LoVo (cell line): ENCODE measurements at regions not wholly inside any gene's neighbourhood (a gene's known extent, or its start where the extent isn't known, plus 50 kb on each side); places are given as distances from the start of the nearest gene placed in this dataset.
A peak's percentile ranks its signal among the peaks of the same experiment; 100 is the strongest.

ENCODE experiments used
- DNase-seq: peaks from one replicate; pipeline ENCODE4 v3.0.0-alpha.2; 2016; ENCODE audit warnings: low spot score

- no peak for DNase-seq
Measured at GRCh38 chr13:73966331-73966730, 167.9 kb downstream of the KLF12 start.

- peak; percentile 9 for DNase-seq
Measured at GRCh38 chr13:73962284-73962683, 171.9 kb downstream of the KLF12 start.

DNA sequence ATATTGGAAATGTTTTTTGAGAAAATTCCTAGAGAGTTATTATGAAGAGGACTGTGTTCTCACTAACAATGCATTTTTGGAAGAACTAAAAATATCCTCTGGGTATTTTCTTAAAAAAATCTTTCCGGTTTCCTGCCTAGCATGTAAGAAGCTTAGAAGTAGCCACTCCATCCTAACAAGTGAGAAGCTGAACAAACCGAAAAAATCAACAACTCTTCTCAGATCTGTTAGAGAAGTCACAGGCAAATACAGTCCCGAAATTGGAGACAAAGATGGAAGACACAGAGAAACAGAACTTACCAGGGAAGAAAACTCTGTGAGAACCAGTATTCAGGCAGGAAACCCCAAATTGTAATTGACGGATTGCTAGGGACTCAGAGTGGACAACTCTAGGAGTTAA, 173.0 kb downstream of the KLF12 start:
- no peak for DNase-seq

- DNase-seq = no peak
Measured at GRCh38 chr13:73960474-73960873, 173.7 kb downstream of the KLF12 start.

DNA sequence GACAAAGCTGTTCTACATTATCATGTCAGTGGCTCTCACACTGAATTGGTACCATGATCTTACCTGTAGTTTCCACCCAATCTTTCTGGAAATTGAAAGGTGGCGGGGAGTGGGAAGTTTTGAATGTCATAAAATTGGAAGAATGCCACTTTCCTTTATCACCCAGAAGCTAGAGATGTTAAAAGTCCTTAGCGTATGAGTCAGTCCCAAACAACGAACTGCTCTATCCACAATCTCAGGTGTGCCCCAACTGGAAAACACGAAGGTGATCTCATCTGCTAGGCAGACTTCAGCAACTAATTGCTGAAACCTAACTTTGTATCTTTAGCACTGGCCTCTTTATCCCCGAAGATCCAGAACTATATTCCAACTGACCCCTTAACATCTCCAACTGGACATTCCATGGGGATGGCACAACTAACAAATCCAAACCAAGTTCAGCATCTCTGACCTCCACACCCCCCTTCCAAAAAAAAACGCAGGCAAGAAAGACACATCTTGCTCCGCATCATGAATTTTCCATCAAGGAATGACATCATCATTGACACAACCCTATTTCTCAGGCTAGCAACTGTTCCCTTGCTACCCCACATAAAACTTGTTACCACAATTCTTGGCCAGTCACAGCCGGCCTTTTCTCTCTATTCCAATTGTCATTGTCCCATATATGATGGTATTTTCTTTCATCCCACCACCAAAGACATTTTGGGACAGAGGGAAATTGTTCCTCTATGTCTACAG, 175.4 kb downstream of the KLF12 start:
- DNase-seq = peak; percentile 75

GRCh38 chr13:73957889-73958288, 176.3 kb downstream of the KLF12 start:
- DNase-seq = no peak

DNA sequence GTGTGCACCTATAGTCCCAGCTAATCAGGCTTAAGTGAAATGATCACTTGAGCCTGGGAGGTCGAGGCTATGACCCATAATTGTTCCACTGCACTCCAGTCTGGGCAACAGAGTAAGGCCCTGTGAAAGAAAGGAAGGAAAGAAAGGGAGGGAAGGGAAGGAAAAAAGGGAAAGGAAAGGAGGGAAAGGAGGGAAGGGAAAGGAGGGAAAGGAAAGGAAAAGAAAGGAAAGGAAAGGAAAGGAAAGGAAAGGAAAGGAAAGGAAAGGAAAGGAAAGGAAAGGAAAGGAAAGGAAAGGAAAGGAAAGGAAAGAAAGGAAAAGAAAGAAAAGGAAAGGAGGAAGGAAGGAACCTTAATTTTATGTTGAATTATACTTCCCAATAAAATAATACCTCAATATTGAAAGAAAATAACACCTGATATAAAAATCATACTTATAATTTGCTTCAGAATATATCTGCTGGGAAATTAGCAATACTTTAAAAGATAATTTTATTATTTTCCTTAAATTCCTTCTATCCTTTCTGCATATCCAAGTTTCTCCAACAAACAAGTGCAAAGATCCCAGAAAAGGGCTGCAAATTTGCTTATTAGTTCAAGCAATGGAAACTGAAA, 177.3 kb downstream of the KLF12 start:
- no peak for DNase-seq

- no peak for DNase-seq
Measured at GRCh38 chr13:73955977-73956500, 178.2 kb downstream of the KLF12 start.

- DNase-seq = no peak
Measured at GRCh38 chr13:73954808-73955207, 179.4 kb downstream of the KLF12 start.

DNA sequence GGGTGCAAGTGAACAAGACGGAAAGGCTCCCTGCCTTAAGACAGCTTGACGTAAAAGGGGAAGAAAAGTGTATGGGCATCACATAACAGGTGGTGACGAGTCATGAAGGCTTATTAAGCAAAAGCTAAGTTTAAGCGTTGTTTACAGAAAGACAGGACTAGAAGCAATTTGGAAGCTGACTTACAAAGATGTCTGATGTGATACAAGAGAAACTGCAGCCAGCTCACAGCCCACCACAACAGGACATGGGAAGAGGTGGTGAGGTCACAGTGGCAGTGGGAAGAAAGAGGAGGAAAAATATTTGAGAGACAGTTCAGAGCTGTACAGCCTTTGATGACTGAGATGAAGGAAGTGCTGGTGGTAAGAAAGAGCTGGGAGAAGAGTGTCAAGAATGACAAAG, 181.6 kb downstream of the KLF12 start:
- DNase-seq = no peak

GRCh38 chr13:73948848-73949529, 185.2 kb downstream of the KLF12 start:
- DNase-seq = no peak

DNA sequence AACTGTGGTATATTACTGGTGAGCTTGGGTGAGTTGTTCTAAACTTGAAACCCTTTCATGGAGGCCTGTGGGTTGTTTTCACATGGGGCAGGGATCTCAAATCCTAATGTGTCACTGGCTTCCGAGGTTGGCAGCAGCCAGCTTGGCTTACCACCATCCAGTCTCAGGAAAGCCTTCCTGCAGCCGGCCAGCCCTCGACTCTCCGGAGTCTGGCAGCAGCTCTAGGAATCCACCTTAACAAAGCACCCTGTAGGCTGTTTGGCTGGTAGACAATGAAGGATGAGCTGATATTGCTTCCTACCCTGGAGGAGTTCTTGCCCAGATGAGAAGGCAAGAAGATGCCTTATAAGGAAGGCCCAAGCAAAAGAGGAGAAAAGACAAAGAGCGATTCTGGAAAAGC, 188.3 kb downstream of the KLF12 start:
- no peak for DNase-seq

DNA sequence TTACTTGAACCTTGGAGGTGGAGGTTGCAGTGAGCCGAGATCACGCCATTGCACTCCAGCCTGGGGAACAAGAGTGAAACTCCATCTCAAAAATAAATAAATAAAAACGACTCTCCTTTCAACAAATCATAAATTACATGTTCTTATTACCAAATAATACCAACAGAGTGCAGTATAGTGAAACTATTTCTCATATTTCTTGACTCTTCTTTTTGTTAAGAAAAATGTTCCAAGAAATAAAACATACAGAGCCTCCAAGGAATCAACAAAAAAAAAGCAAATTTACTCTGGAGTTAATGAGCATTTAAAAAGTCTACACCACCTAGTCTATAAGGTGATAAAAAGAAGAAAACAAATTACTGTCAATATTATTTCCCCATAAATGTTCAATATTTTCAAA, 188.8 kb downstream of the KLF12 start:
- no peak for DNase-seq

DNA sequence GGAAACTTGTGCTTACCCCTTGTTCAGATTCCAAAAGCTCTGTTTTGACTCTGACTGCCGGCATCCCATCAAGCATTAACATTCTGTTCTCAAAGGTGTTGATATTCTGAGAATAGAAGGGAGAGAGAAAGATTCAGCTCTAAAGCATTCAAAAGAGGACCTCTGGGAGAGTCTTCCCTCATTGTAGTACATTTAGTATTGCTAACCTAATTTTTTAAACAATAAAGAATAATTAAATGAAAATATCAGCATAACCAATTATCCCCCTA, 190.3 kb downstream of the KLF12 start:
- DNase-seq = no peak

DNA sequence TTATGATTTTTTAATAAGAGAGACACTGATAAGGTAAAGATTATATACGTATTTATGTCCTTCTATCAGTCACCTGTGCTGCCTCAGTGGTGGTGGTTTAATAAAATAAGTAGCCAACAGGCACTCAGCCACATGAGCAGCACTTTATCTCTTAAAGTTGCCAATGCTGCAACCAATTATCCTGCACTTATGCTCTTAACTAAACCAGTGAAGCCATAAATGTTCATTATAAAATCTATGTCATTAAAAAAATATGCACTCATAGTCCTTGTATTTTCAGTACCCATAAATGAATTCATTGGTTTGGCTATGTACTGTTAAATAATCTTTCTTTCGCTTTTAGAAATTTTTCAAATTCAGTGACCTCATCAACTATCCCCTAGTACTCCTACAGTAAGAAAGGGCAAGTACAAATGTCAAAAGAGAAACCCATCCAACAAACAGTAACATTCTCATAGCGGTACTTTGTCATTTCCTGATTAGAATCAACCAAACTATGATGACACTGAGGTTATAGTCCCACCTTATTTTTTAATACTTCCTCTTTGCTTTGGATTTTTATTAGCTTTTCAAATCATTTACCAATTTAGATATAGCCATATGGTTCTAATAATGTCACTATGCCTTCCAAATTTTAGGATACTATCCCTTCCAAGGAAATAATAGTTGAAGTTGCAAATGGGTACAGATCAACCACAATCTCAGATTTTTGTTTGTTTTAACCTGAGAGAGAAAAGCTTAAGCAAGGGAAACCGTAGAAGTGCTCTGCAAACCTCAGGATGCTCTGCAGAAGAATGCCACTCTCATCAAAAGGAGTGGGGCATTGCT, 190.9 kb downstream of the KLF12 start:
- DNase-seq = no peak

DNA sequence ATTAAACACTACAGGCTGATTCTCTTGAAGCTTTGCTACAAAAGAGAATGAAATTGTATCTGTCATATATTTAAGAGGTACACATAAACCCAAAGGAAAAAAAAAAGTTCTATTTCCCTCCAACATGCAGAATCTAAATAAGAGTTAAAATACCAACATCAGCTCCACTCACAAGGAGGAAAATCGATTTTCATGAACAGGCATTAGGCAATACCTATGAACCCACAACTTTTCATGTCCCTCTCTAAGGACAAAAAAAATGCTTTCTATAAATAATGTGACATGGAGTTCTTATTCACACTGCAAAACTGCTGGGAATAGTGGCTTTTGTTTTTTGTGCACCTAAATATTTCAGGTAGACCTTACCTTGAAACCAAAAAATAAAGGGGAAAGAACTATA, 192.5 kb downstream of the KLF12 start:
- no peak for DNase-seq

DNA sequence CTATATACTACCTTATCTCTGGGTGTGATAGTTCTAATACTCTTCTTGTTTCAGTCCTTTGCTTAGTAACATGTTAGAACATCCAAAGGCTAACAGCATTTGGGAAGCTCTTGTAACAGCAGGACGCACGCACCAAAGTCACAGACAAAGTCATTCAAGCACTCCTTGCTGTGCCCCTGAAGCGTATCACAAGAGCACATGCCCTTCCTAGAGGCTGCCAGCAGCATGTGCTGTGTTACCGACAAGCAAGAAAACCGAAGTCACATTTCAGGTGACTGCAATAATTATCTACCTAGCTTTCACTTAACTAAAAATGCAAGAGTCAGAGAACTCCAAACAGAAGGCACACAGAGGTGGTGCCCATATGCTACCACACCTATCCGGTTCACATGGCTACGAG, 194.1 kb downstream of the KLF12 start:
- no peak for DNase-seq

DNA sequence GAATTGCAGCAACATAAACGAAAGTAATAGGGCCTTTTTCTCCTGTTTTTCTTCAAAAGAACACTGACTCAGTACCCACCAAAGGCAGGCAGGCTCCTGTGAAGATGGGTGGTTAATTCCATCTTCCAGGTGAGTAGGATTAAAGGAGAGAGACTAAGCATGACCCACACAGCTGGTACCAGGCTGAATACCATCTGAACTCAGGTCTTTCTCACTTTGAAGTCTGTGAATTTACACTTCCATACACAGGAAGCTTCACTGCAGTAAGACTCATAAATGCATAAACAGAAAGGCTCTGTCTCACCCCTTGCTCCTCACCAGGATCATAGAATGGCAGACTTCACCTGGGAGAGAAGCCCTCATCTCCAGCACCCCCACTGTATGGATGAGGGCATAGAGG, 194.6 kb downstream of the KLF12 start:
- no peak for DNase-seq

GRCh38 chr13:73939071-73939380, 195.2 kb downstream of the KLF12 start:
- DNase-seq = no peak

- DNase-seq = peak; percentile 60
Measured at GRCh38 chr13:73938372-73939070, 195.7 kb downstream of the KLF12 start.

DNA sequence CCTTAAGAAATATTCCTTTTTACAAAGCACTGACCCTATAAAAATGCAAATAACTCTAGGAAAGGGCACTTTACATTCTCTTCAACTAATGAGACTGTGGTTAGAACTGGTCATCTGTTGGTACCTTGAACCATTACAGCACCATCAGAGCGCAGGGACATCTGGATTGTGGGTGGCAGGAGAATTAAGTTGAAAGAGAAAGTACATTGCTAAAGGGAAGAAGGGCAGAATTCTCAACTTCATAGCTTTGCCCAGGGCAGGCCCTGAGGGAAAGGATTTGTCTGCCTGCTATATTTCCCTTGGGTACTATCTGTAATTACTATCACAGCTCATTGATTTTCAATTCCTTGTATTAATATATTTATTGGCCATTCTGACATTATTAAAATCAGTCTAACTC, 196.8 kb downstream of the KLF12 start:
- no peak for DNase-seq

GRCh38 chr13:73935991-73936390, 198.2 kb downstream of the KLF12 start:
- DNase-seq = no peak
